ENCODE measurements at regions not wholly inside any gene's neighbourhood (a gene's known extent, or its start where the extent isn't known, plus 50 kb on each side); places are given as distances from the start of the nearest gene placed in this dataset.

GRCh38 chr7:155401884-155402283, 56.0 kb upstream of the EN2 start:
- Histone ChIP-seq H3K4me3 (ENCODE audit: extremely low read depth in 1 of 4, insufficient read depth in 2 of 4, low read depth in 3 of 4, low read length in 4 of 4) (no peak overlapping the region), H3K79me2 (ENCODE audit: control insufficient read depth in 1 of 2, insufficient read depth in 2 of 2, low read length in 2 of 2) (no peaks in the 10 kb centered on the region), H3K79me1 (ENCODE audit: low read depth, low read length) (no peaks in the 10 kb centered on the region), H3K9me3 (ENCODE audit: insufficient read depth in 2 of 2, low read depth in 1 of 2, low read length in 1 of 2) (peaks cover 5 to 11% of the 10 kb centered on the region in 2 experiments; a peak in 1 of 4 replicates), H4K5ac (ENCODE audit: insufficient read length, low read depth, low read length) (no peak overlapping the region), H4K20me1 (replicated peaks in 1 of 2; ENCODE audit: control insufficient read depth in 1 of 2, insufficient read depth in 2 of 2, low read length in 2 of 2) (no peaks in the 10 kb centered on the region), H4K8ac (ENCODE audit: extremely low read depth, insufficient read depth, low read length) (no peak overlapping the region; the same call in 1 of the 2 replicates), H2AK5ac (ENCODE audit: low read depth, low read length) (no peak overlapping the region), H3K9ac (replicated peaks in 1 of 4; ENCODE audit: extremely low read depth in 1 of 4, low read depth in 3 of 4, low read length in 3 of 4) (no peak overlapping the region), H2BK5ac (ENCODE audit: low read depth, low read length) (no peak overlapping the region), H3K23ac (ENCODE audit: insufficient read length) (no peak overlapping the region), H3K4ac (replicated peaks; ENCODE audit: insufficient read length, low read depth, low read length) (no peak overlapping the region), H3K23me2 (ENCODE audit: low read depth, low read length) (no peaks in the 10 kb centered on the region), H2BK20ac (ENCODE audit: low read length) (no peak overlapping the region), H3K4me1 (replicated peaks in 1 of 4; ENCODE audit: control insufficient read depth in 3 of 4, insufficient read depth in 4 of 4, low read length in 3 of 4) (no peaks in the 10 kb centered on the region; a peak in 1 of 7 replicates), H3K36me3 (ENCODE audit: control insufficient read depth in 2 of 4, insufficient read depth in 4 of 4, low read length in 3 of 4) (no peaks in the 10 kb centered on the region), H3K18ac (ENCODE audit: extremely low read depth, low read length) (no peak overlapping the region), H3K56ac (replicated peaks; ENCODE audit: insufficient read length, low read depth, low read length) (no peak overlapping the region), H3K27ac (ENCODE audit: low read depth, low read length) (no peak overlapping the region), H4K91ac (replicated peaks; ENCODE audit: insufficient read length, low read length) (no peak overlapping the region), H2BK12ac (ENCODE audit: low read depth, low read length) (no peak overlapping the region), H3K14ac (ENCODE audit: insufficient read length) (no peak overlapping the region), H3K27me3 (replicated peaks in 1 of 4; ENCODE audit: control insufficient read depth in 3 of 4, extremely low read depth in 1 of 4, insufficient read depth in 3 of 4, low read length in 3 of 4) (no peaks in the 10 kb centered on the region), H2AFZ (ENCODE audit: low read length) (no peak overlapping the region), H3K4me2 (ENCODE audit: insufficient read depth in 1 of 2, low read depth in 2 of 2, low read length in 2 of 2) (no peak overlapping the region), H2BK120ac (replicated peaks; ENCODE audit: low read depth, low read length) (no peak overlapping the region), H2BK15ac (ENCODE audit: low read length) (no peak overlapping the region)
- WGBS, 2 experiments (ENCODE audit: extremely low coverage in 1 of 2, insufficient coverage in 1 of 2, insufficient read length in 1 of 2, insufficient replicate concordance in 2 of 2, low coverage in 1 of 2, low lambda C conversion rate in 2 of 2, missing lambda C conversion rate in 1 of 2) = 73% methylated on average over 6 of the region's 6 CpGs; no CpG with 5 or more reads in 1 of the 2 experiments
- DNase-seq (ENCODE audit: low read depth in 1 of 2, low spot score in 2 of 2) = no peak
- ChIA-PET CTCF (ENCODE audit: partially characterized antibody) (interaction anchor here (1.9 kb wide), 1 partner anchor 10 kb away, joined by 5 read pairs; no protein-coding TSS in a partner anchor), POLR2A (ENCODE audit: partially characterized antibody) (no interaction called here)
- TF ChIP-seq NANOG (IDR thresholded peaks at IDR 0.05; ENCODE audit: insufficient read depth, low read depth, low read length, poor library complexity, severe bottlenecking) (no peak), CREB1 (IDR thresholded peaks at IDR 0.05) (no peak)
- FAIRE-seq = no peak
